ENCODE measurements at regions not wholly inside any gene's neighbourhood (a gene's known extent, or its start where the extent isn't known, plus 50 kb on each side); places are given as distances from the start of the nearest gene placed in this dataset.

GRCh38 chr14:104425171-104425681 is 154.3 kb upstream of the C14orf180 start:
- TF ChIP-seq EP300 (IDR thresholded peaks at IDR 0.05) (no peak), POLR2AphosphoS5 (IDR thresholded peaks at IDR 0.05) (no peak), POLR2A (IDR thresholded peaks at IDR 0.05) (no peak), CTCF (IDR thresholded peaks at IDR 0.05) (no peak)
- intact Hi-C loops (cut with DNase I; ENCODE audit: low total_unique reads), result no loop called here
- WGBS, 5 donors, result 31 to 75% (median 69%) methylated on average over 2 to 16 of the region's 16 CpGs
- Histone ChIP-seq H3K4me3 (no peak overlapping the region), H3K27ac (no peak overlapping the region), H3K36me3 (no peaks in the 10 kb centered on the region), H3K27me3 (peaks cover 0 to 48% (median 0%) of the 10 kb centered on the region in 3 donors), H3K4me1 (peaks cover 0 to 6% (median 0%) of the 10 kb centered on the region in 4 donors), H3K9me3 (no peaks in the 10 kb centered on the region)
- no peak for DNase-seq

GRCh38 chr14:104425763-104426646 is 153.6 kb upstream of the C14orf180 start:
- WGBS, 5 donors, result 82 to 89% (median 85%) methylated on average over 18 to 20 of the region's 20 CpGs
- H3K36me3 ChIP-seq, result no peaks in the 10 kb centered on the region
- intact Hi-C loops (cut with DNase I; ENCODE audit: low total_unique reads), result no loop called here

GRCh38 chr14:104427131-104427851 is 152.3 kb upstream of the C14orf180 start:
- peak in 1 of 2 donors; percentile 19 for DNase-seq
- WGBS, 5 donors, result 77 to 82% (median 81%) methylated on average over 20 to 21 of the region's 21 CpGs
- no peaks in the 10 kb centered on the region for H3K36me3 ChIP-seq
- H3K27ac ChIP-seq, result no peak overlapping the region
- intact Hi-C loops (cut with DNase I; ENCODE audit: low total_unique reads), result no loop called here
- peaks cover 0 to 48% (median 0%) of the 10 kb centered on the region in 3 donors for H3K27me3 ChIP-seq
- TF ChIP-seq EP300 (IDR thresholded peaks at IDR 0.05) (no peak), CTCF (IDR thresholded peaks at IDR 0.05) (no peak), POLR2A (IDR thresholded peaks at IDR 0.05) (no peak), POLR2AphosphoS5 (IDR thresholded peaks at IDR 0.05) (no peak)
- peaks cover 0 to 6% (median 0%) of the 10 kb centered on the region in 4 donors for H3K4me1 ChIP-seq
- no peak overlapping the region for H3K4me3 ChIP-seq
- H3K9me3 ChIP-seq, result no peaks in the 10 kb centered on the region

More at GRCh38 chr14:104425763-104426646, 153.6 kb upstream of the C14orf180 start:
- no peak overlapping the region for H3K4me3 ChIP-seq
- peak in 1 of 2 donors; percentile 2 for DNase-seq
- peaks cover 0 to 48% (median 0%) of the 10 kb centered on the region in 3 donors for H3K27me3 ChIP-seq
- TF ChIP-seq CTCF (IDR thresholded peaks at IDR 0.05) (no peak), POLR2AphosphoS5 (IDR thresholded peaks at IDR 0.05) (no peak), POLR2A (IDR thresholded peaks at IDR 0.05) (no peak), EP300 (IDR thresholded peaks at IDR 0.05) (no peak)
- no peaks in the 10 kb centered on the region for H3K9me3 ChIP-seq
- H3K27ac ChIP-seq, result no peak overlapping the region
- H3K4me1 ChIP-seq, result peaks cover 0 to 6% (median 0%) of the 10 kb centered on the region in 4 donors

GRCh38 chr14:104428333-104428851 is 151.2 kb upstream of the C14orf180 start:
- Histone ChIP-seq H3K27me3 (peaks cover 0 to 48% (median 0%) of the 10 kb centered on the region in 3 donors), H3K9me3 (no peaks in the 10 kb centered on the region), H3K4me1 (peaks cover 0 to 6% (median 0%) of the 10 kb centered on the region in 4 donors), H3K27ac (no peak overlapping the region), H3K36me3 (no peaks in the 10 kb centered on the region), H3K4me3 (no peak overlapping the region)
- intact Hi-C loops (cut with DNase I; ENCODE audit: low total_unique reads), result no loop called here
- DNase-seq, result peak in 1 of 2 donors; percentile 19
- TF ChIP-seq EP300 (IDR thresholded peaks at IDR 0.05) (no peak), POLR2AphosphoS5 (IDR thresholded peaks at IDR 0.05) (no peak), POLR2A (IDR thresholded peaks at IDR 0.05) (no peak)
- WGBS, 5 donors, result 41 to 53% (median 49%) methylated on average over 8 to 14 of the region's 14 CpGs
